ENCODE measurements at regions not wholly inside any gene's neighbourhood (a gene's known extent, or its start where the extent isn't known, plus 50 kb on each side); places are given as distances from the start of the nearest gene placed in this dataset.

DNA sequence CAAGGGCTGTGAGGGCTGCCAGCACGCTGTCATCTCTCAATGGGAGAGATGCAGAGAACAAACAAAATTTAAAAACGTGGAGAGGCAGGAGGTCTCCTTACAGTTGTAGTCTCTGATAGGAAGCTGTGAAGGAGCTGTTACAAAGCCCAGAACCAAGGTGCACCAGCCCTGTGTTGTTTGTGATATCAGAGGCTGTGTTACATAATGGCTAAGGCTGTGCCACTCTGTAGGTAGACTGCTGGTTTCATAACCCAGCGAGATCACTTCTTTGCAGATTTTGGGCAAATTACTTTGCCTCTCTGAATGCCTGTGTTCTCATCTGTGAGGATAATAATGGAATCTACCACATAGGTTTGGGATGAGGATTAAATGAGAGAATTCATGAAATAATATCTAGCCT is 1480.7 kb upstream of the WWC1 start:
- no peak overlapping the region for H3K4me3 ChIP-seq
- intact Hi-C loops (cut with DNase I), result no loop called here
- H3K27ac ChIP-seq, result no peak overlapping the region
- TF ChIP-seq, protein P1, sequence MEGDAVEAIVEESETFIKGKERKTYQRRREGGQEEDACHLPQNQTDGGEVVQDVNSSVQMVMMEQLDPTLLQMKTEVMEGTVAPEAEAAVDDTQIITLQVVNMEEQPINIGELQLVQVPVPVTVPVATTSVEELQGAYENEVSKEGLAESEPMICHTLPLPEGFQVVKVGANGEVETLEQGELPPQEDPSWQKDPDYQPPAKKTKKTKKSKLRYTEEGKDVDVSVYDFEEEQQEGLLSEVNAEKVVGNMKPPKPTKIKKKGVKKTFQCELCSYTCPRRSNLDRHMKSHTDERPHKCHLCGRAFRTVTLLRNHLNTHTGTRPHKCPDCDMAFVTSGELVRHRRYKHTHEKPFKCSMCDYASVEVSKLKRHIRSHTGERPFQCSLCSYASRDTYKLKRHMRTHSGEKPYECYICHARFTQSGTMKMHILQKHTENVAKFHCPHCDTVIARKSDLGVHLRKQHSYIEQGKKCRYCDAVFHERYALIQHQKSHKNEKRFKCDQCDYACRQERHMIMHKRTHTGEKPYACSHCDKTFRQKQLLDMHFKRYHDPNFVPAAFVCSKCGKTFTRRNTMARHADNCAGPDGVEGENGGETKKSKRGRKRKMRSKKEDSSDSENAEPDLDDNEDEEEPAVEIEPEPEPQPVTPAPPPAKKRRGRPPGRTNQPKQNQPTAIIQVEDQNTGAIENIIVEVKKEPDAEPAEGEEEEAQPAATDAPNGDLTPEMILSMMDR (IDR thresholded peaks at IDR 0.05), result no peak
- no peak for TF ChIP-seq POLR2A (IDR thresholded peaks at IDR 0.05)
- ATAC-seq, result no peak
- no peaks in the 10 kb centered on the region for H3K27me3 ChIP-seq
- 76% methylated on average over 3 of the region's 3 CpGs for WGBS (ENCODE audit: insufficient coverage, low coverage, low lambda C conversion rate, missing lambda C conversion rate)
- no peaks in the 10 kb centered on the region for H3K4me1 ChIP-seq
- H3K9me3 ChIP-seq, result no peaks in the 10 kb centered on the region
- no peak for DNase-seq
- no peaks in the 10 kb centered on the region for H3K36me3 ChIP-seq

DNA sequence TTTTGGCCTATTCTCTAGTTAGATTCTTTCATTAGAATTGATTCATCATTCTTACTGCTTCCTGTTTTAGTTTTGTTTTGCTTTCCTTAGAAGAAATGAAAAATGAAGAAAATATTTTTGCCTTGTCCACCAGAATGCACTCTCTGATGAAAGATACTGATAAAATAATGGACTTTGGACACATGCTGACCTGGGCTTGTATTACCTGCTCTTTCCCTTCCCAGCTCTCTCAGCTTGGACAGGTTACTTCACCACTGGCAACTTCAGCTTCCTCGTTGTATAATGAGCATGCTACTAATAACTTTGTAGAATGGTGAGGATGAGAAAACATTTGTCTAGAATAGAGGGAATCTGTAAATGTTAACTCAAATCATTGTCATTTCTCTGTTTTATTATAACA is 1468.1 kb upstream of the WWC1 start:
- TF ChIP-seq, protein P1 (IDR thresholded peaks at IDR 0.05), result no peak
- no peak for TF ChIP-seq POLR2A (IDR thresholded peaks at IDR 0.05)
- no peak overlapping the region for H3K4me3 ChIP-seq
- intact Hi-C loops (cut with DNase I), result no loop called here
- WGBS (ENCODE audit: insufficient coverage, low coverage, low lambda C conversion rate, missing lambda C conversion rate), result 27% methylated on average over 1 of the region's 1 CpG
- no peaks in the 10 kb centered on the region for H3K27me3 ChIP-seq
- H3K9me3 ChIP-seq, result no peaks in the 10 kb centered on the region
- DNase-seq (no peak), ATAC-seq (peak in 2 of 4 donors; percentile 55 to 80)
- no peak overlapping the region for H3K27ac ChIP-seq
- peaks cover 0 to 4% (median 0%) of the 10 kb centered on the region in 4 donors for H3K4me1 ChIP-seq
- no peaks in the 10 kb centered on the region for H3K36me3 ChIP-seq

DNA sequence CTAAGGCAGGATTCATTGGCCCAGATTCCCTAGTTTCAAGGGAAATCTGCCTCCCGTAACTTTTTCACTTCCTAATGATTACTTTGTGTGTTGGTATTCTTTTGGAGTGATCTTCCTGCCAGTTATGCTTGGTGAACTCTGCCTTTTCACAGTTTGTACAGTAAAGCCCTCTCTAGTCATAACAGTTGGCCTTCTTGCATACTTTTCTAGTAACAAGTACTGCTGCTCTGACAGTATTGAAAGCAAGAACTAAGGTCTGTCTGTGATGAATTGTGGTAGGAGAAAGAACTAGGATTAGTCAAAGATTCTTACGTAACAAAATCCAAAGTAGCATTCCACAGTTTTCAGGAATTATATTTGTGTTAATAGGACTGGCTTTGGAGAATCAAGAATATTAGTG is 1457.2 kb upstream of the WWC1 start:
- Histone ChIP-seq H3K36me3 (no peaks in the 10 kb centered on the region), H3K27me3 (no peaks in the 10 kb centered on the region), H3K27ac (no peak overlapping the region), H3K9me3 (no peaks in the 10 kb centered on the region), H3K4me3 (no peak overlapping the region), H3K4me1 (no peaks in the 10 kb centered on the region)
- ATAC-seq (no peak), DNase-seq (no peak)
- intact Hi-C loops (cut with DNase I), result no loop called here
- no peak for TF ChIP-seq POLR2A (IDR thresholded peaks at IDR 0.05)
- TF ChIP-seq, protein P1 (IDR thresholded peaks at IDR 0.05), result no peak
- 75% methylated on average over 2 of the region's 2 CpGs for WGBS (ENCODE audit: insufficient coverage, low coverage, low lambda C conversion rate, missing lambda C conversion rate)

DNA sequence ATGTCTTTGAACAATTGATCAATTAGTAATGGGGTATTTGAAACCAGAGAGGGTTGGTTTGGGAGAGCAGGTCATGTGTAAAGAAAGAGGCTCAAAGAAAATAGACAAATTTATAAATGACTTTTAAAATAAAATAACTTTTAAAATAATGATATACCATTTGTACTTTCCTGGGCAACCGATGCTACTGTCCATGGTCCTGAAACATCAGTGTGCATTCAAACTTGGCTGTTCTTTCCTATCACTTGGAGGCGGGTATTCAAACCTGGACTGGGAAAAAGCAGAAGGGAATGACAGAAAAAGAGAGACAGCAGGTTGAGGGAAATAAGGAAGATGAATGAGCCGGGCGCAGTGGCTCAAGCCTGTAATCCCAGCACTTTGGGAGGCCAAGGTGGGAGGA is 1446.4 kb upstream of the WWC1 start:
- 64% methylated on average over 4 of the region's 4 CpGs for WGBS (ENCODE audit: insufficient coverage, low coverage, low lambda C conversion rate, missing lambda C conversion rate)
- no peaks in the 10 kb centered on the region for H3K27me3 ChIP-seq
- no peaks in the 10 kb centered on the region for H3K9me3 ChIP-seq
- H3K36me3 ChIP-seq, result no peaks in the 10 kb centered on the region
- DNase-seq (no peak), ATAC-seq (no peak)
- intact Hi-C loops (cut with DNase I), result no loop called here
- TF ChIP-seq, protein P1 (IDR thresholded peaks at IDR 0.05), result no peak
- no peak for TF ChIP-seq POLR2A (IDR thresholded peaks at IDR 0.05)
- H3K27ac ChIP-seq, result no peak overlapping the region
- H3K4me1 ChIP-seq, result no peaks in the 10 kb centered on the region
- no peak overlapping the region for H3K4me3 ChIP-seq

DNA sequence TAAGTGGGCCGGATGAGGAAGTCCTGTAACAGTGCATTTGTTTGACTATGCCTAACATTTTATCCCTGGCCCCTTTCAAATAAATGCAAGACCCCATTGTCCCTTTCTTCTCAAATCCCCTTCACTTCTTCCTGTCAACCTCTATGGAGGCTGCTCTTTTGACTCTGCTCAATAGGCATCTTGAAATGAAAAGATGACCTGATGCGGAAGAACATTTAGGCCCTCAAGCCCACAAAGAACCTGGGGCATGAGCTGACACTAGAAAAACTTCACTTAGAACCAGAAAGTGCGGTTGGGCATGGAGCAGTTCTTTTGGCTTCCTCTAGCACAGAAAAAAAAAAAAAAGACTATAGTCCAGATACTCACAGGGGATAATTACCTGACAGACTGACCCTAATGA is 1434.7 kb upstream of the WWC1 start:
- 55% methylated on average over 3 of the region's 3 CpGs for WGBS (ENCODE audit: insufficient coverage, low coverage, low lambda C conversion rate, missing lambda C conversion rate)
- intact Hi-C loops (cut with DNase I), result no loop called here
- no peaks in the 10 kb centered on the region for H3K4me1 ChIP-seq
- H3K36me3 ChIP-seq, result no peaks in the 10 kb centered on the region
- TF ChIP-seq, protein P1 (IDR thresholded peaks at IDR 0.05), result no peak
- no peak for TF ChIP-seq POLR2A (IDR thresholded peaks at IDR 0.05)
- no peak overlapping the region for H3K4me3 ChIP-seq
- no peak overlapping the region for H3K27ac ChIP-seq
- DNase-seq, result no peak
- H3K9me3 ChIP-seq, result no peaks in the 10 kb centered on the region
- ATAC-seq, result no peak
- no peaks in the 10 kb centered on the region for H3K27me3 ChIP-seq
